Endothelial cell of umbilical vein (primary cell): ENCODE measurements at regions not wholly inside any gene's neighbourhood (a gene's known extent, or its start where the extent isn't known, plus 50 kb on each side); places are given as distances from the start of the nearest gene placed in this dataset.

Experiments used
- BruUV-seq: library from RNA; stranded (reverse); fragments of 400-500 nt; replicated peaks from 2 replicates; lab custom pipeline; 2021; lab: Mats Ljungman, UMichigan
- CTCF ChIA-PET: fragments of 300-600, 350-600 bp; sonication (Branson Sonifier 250); formaldehyde crosslinking; loops from one replicate; lab custom pipeline; 2021; ENCODE audit warnings: antibody characterized with exemption, inconsistent platforms; lab: Charles Lee
- POLR2A ChIA-PET: fragments of 300-600, 350-600 bp; sonication (Branson Sonifier 250); formaldehyde crosslinking; loops from one replicate; lab custom pipeline; 2021; ENCODE audit warnings: antibody characterized with exemption, inconsistent platforms; lab: Charles Lee
- DNase-seq: peaks from one replicate; pipeline ENCODE4 v3.0.0-alpha.2; 2011; ENCODE audit warnings: low read depth, low spot score
- FAIRE-seq: peaks from 2 replicates; lab custom pipeline; 2011; peaks lifted over from hg19 to GRCh38; lab: Jason Lieb, UNC
- H2AFZ ChIP-seq: 2 replicates; pipeline ENCODE4 v1.6.0; 2012; ENCODE audit warnings: low read depth, low read length, control low read depth, inconsistent platforms
- H3K27ac ChIP-seq: 2 replicates; pipeline ENCODE4 v1.5.1; 2011; ENCODE audit warnings: low read depth, mild to moderate bottlenecking, control low read depth, low read length, moderate library complexity; ENCODE audit not compliant: insufficient read depth
- H3K27me3 ChIP-seq, 2 experiments: 2 replicates each; pipeline versions ENCODE4 v1.6.0 to v1.6.1; 2011; ENCODE audit warnings: low read length in 2 of 2, mixed read lengths in 1 of 2; ENCODE audit not compliant: control insufficient read depth in 2 of 2, insufficient read depth in 2 of 2
- H3K36me3 ChIP-seq, 2 experiments: 2 replicates in 1 of 2; 3 replicates in 1 of 2; pipeline ENCODE4 v1.5.1; 2011; ENCODE audit warnings: low read length in 2 of 2, mild to moderate bottlenecking in 1 of 2, moderate library complexity in 1 of 2; ENCODE audit not compliant: control insufficient read depth in 2 of 2, insufficient read depth in 2 of 2; ENCODE audit errors: extremely low read depth in 1 of 2
- H3K4me1 ChIP-seq: 3 replicates; pipeline ENCODE4 v1.5.1; 2011; ENCODE audit warnings: mild to moderate bottlenecking, low read length; ENCODE audit not compliant: control insufficient read depth, insufficient read depth; ENCODE audit errors: extremely low read depth
- H3K4me2 ChIP-seq: 2 replicates; pipeline ENCODE4 v1.6.1; 2011; ENCODE audit warnings: low read length, control low read depth, mixed read lengths; ENCODE audit not compliant: insufficient read depth
- H3K4me3 ChIP-seq, 3 experiments: fragments of 200-600 bp in 1 of 3; sonication (generic), shearing (Covaris generic) in 1 of 3; replicated peaks in 1 of 3; 2 replicates each; pipeline ENCODE4 v1.5.1; 2011 to 2016; ENCODE audit warnings: control low read depth in 3 of 3, low read length in 3 of 3, mild to moderate bottlenecking in 2 of 3, inconsistent platforms in 1 of 3, low read depth in 1 of 3, moderate library complexity in 1 of 3; ENCODE audit not compliant: insufficient read depth in 1 of 3
- H3K79me2 ChIP-seq: 2 replicates; pipeline ENCODE4 v1.6.0; 2012; ENCODE audit warnings: low read length, inconsistent platforms; ENCODE audit not compliant: control insufficient read depth, insufficient read depth
- H3K9ac ChIP-seq: replicated peaks from 2 replicates; pipeline ENCODE3; 2011; ENCODE audit warnings: low read length, control low read depth; ENCODE audit not compliant: insufficient read depth; ENCODE audit errors: extremely low read depth
- H3K9me1 ChIP-seq: replicated peaks from 3 replicates; pipeline ENCODE4 v1.6.0; 2011; ENCODE audit warnings: mild to moderate bottlenecking, low read length; ENCODE audit not compliant: control insufficient read depth, insufficient read depth; ENCODE audit errors: extremely low read depth
- H3K9me3 ChIP-seq: replicated peaks from 2 replicates; pipeline ENCODE4 v1.5.1; 2012; ENCODE audit warnings: low read length, inconsistent platforms; ENCODE audit not compliant: control insufficient read depth, insufficient read depth
- H4K20me1 ChIP-seq: replicated peaks from 2 replicates; pipeline ENCODE3; 2011; ENCODE audit warnings: mild to moderate bottlenecking, low read length; ENCODE audit not compliant: control insufficient read depth, insufficient read depth; ENCODE audit errors: extremely low read depth
- EZH2 ChIP-seq: IDR thresholded peaks from 2 replicates; pipeline ENCODE4 v1.6.1; 2012; ENCODE audit warnings: borderline replicate concordance, low read depth, mild to moderate bottlenecking, moderate library complexity, low read length, inconsistent platforms; ENCODE audit not compliant: severe bottlenecking
- FOS ChIP-seq: IDR thresholded peaks from 2 replicates; pipeline ENCODE4 v1.6.1; 2011; ENCODE audit warnings: mild to moderate bottlenecking, low read length, moderate library complexity, borderline replicate concordance; ENCODE audit not compliant: insufficient read depth
- GATA2 ChIP-seq: IDR thresholded peaks from 2 replicates; pipeline ENCODE4 v1.7.0; 2011; ENCODE audit warnings: low read depth, mild to moderate bottlenecking, moderate library complexity, mixed read lengths, low read length; ENCODE audit not compliant: insufficient read length, insufficient read depth
- JUN ChIP-seq: IDR thresholded peaks from 2 replicates; pipeline ENCODE4 v1.6.1; 2011; ENCODE audit warnings: borderline replicate concordance, low read depth; ENCODE audit not compliant: insufficient read length, insufficient read depth
- MYC ChIP-seq: IDR thresholded peaks from one replicate; pipeline ENCODE4 v1.6.1; 2011; ENCODE audit warnings: mild to moderate bottlenecking, low read depth, low read length
- POLR2AphosphoS5 ChIP-seq: IDR thresholded peaks from 2 replicates; pipeline ENCODE4 v1.6.1; 2012; ENCODE audit warnings: low read depth, mild to moderate bottlenecking, control low read depth, low read length, moderate library complexity; ENCODE audit not compliant: insufficient read depth
- dilution Hi-C: fragments of 300-500 bp; cut with MboI; formaldehyde crosslinking; loops from one replicate; pipeline ENCODE4 v1.15.0; 2019; ENCODE audit warnings: low sequenced_read_pairs; ENCODE audit not compliant: extremely low pct_ligation_motif_present
- intact Hi-C: fragments of 100-400 bp; cut with micrococcal nuclease; formaldehyde crosslinking; loops from one replicate; pipeline ENCODE4 v1.10.0; 2022
- TF ChIP-seq, protein P1 (sequence below): IDR thresholded peaks from 2 replicates; pipeline ENCODE4 v1.6.1; 2011; ENCODE audit not compliant: insufficient read depth, insufficient read length
- TF ChIP-seq, protein P2 (sequence below), 2 donors: IDR thresholded peaks; 1 replicate in 1 of 2; 2 replicates in 1 of 2; pipeline ENCODE4 v1.5.1; 2011; ENCODE audit warnings: low read length in 2 of 2, mild to moderate bottlenecking in 2 of 2, moderate library complexity in 2 of 2, control low read depth in 1 of 2, inconsistent platforms in 1 of 2, low read depth in 1 of 2; ENCODE audit not compliant: insufficient read depth in 1 of 2; ENCODE audit errors: extremely low read depth in 1 of 2

DNA sequence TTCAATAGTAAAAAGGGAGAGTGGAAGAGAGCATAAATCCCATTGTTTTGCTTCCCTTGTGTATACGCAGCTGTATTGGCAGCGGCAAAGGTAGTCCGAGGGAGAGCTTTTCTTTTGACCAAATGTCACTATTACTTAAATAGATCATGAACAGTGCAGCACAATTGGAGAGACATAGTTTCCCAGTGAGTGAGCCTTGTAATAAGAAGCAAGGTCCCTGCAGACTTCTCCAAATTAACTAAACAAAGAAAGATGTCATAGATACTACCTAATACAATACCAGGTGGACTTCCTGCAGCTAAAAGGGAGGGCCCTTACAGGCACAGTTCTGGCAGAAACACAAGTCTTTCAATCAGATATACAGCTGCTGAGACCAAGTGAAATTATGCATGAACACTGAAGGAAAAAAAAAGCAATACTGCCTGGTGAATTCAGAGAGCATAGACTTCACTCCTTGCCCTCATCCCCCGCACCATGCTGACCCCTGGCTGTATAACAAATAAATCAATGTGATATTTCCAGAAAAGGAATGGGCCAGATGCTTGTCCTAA lies 404.7 kb upstream of the CDH2 start:
- no peak for DNase-seq
- CTCF ChIA-PET = no interaction called here
- intact Hi-C loops = no loop called here

DNA sequence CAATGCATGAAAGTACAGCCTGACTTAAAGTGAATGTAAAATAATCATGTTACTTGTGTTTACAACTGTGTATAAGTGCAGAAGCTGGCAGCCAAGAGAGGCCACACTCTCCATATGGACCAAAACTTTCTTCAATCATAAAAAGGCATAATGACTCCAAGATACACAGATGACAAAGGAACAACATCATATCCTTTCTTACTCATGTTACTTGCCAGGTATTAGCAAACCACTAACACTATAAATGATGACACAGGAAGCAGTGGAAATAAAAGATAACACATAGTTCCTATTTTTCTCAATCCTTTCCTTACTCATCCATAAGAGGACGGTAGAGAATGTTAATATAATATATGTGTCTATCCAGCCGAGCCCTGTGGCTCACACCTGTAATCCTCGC lies 400.0 kb upstream of the CDH2 start:
- intact Hi-C loops = no loop called here
- POLR2A ChIA-PET = no interaction called here

More for the DNA sequence above, 404.7 kb upstream of the CDH2 start:
- no peak overlapping the region for H3K9ac ChIP-seq
- FAIRE-seq = no peak
- no peaks in the 10 kb centered on the region for H3K27me3 ChIP-seq
- H3K27ac ChIP-seq = no peak overlapping the region
- H3K4me3 ChIP-seq = no peak overlapping the region
- no peaks in the 10 kb centered on the region for H4K20me1 ChIP-seq
- no peak overlapping the region for H3K4me2 ChIP-seq
- no TSS peak for BruUV-seq
- H3K79me2 ChIP-seq = no peaks in the 10 kb centered on the region
- dilution Hi-C loops = no loop called here
- no peaks in the 10 kb centered on the region for H3K36me3 ChIP-seq
- POLR2A ChIA-PET = no interaction called here
- no peaks in the 10 kb centered on the region for H3K9me1 ChIP-seq
- H3K4me1 ChIP-seq = no peaks in the 10 kb centered on the region
- TF ChIP-seq POLR2AphosphoS5 = no peak
- no peak overlapping the region for H2AFZ ChIP-seq
- no peaks in the 10 kb centered on the region for H3K9me3 ChIP-seq

More for the DNA sequence above, 400.0 kb upstream of the CDH2 start:
- dilution Hi-C loops = no loop called here
- Histone ChIP-seq H2AFZ (no peak overlapping the region), H3K9me3 (no peaks in the 10 kb centered on the region), H4K20me1 (no peaks in the 10 kb centered on the region), H3K27me3 (no peaks in the 10 kb centered on the region), H3K4me3 (no peak overlapping the region), H3K4me2 (no peak overlapping the region), H3K9me1 (no peaks in the 10 kb centered on the region), H3K4me1 (no peaks in the 10 kb centered on the region), H3K36me3 (no peaks in the 10 kb centered on the region), H3K27ac (no peak overlapping the region), H3K9ac (no peak overlapping the region), H3K79me2 (no peaks in the 10 kb centered on the region)
- DNase-seq = no peak
- BruUV-seq = no TSS peak
- FAIRE-seq = no peak
- CTCF ChIA-PET = no interaction called here
- TF ChIP-seq MYC = no peak
- TF ChIP-seq FOS = peak; percentile 30
- no peak for TF ChIP-seq EZH2
- no peak for TF ChIP-seq POLR2AphosphoS5
- TF ChIP-seq, protein P1, sequence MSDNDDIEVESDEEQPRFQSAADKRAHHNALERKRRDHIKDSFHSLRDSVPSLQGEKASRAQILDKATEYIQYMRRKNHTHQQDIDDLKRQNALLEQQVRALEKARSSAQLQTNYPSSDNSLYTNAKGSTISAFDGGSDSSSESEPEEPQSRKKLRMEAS = no peak
- no peak for TF ChIP-seq JUN
- TF ChIP-seq GATA2 = no peak
- TF ChIP-seq, protein P2, sequence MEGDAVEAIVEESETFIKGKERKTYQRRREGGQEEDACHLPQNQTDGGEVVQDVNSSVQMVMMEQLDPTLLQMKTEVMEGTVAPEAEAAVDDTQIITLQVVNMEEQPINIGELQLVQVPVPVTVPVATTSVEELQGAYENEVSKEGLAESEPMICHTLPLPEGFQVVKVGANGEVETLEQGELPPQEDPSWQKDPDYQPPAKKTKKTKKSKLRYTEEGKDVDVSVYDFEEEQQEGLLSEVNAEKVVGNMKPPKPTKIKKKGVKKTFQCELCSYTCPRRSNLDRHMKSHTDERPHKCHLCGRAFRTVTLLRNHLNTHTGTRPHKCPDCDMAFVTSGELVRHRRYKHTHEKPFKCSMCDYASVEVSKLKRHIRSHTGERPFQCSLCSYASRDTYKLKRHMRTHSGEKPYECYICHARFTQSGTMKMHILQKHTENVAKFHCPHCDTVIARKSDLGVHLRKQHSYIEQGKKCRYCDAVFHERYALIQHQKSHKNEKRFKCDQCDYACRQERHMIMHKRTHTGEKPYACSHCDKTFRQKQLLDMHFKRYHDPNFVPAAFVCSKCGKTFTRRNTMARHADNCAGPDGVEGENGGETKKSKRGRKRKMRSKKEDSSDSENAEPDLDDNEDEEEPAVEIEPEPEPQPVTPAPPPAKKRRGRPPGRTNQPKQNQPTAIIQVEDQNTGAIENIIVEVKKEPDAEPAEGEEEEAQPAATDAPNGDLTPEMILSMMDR (IDR thresholded peaks at IDR 0.05; ENCODE audit: extremely low read depth in 1 of 2, insufficient read depth in 1 of 2, low read depth in 1 of 2, low read length in 2 of 2) = no peak
